ENCODE measurements at regions not wholly inside any gene's neighbourhood (a gene's known extent, or its start where the extent isn't known, plus 50 kb on each side); places are given as distances from the start of the nearest gene placed in this dataset.

DNA sequence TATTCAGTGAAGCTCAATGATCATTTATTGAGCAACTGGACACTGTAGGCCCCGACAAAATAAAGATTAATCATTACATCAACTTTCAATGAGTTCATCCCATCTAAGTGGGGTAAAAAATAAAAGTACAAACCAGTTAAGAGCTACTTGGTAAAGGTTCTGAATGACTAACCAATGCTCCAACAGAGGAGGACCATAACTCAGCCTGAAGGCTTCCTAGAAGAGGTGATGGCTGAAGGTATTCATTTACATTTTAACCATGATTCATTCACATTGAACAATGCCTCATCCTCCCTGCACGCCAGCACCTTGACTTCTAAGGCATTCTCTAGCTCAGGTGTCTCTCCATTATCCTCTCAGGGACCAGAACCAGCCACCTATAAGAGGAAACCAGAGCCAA is 201.4 kb downstream of the ZNF462 start:
- DNase-seq, result no peak

DNA sequence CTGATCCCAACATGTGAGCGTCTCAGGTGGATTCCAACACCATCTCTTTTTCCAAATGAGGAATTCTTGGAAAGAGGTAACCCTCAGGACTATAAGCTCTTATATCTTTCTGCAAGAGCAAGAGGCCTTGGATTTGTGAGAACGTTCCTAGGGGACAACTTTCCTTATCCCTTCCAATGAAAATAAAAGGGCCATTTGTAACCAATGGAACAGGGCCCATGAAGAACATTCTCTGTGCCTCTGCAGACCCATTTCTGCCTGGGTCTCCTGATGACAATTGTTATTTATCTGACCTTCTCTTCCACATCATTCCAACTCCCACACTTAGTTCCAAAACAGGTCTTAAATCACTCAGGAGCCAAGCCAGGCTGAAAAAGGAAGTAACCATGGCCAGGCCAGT is 202.6 kb downstream of the ZNF462 start:
- DNase-seq, result no peak

- no peak for DNase-seq
These were observed 204.9 kb downstream of the ZNF462 start for GRCh38 chr9:107067739-107068416.

- no peak for DNase-seq
These were observed 205.6 kb downstream of the ZNF462 start for GRCh38 chr9:107068581-107068980.

- no peak for DNase-seq
These were observed 207.6 kb downstream of the ZNF462 start for GRCh38 chr9:107070586-107070985.

- no peak for DNase-seq
These were observed 205.0 kb upstream of the RAD23B start for GRCh38 chr9:107078061-107078460.

GRCh38 chr9:107079589-107079988 is 203.5 kb upstream of the RAD23B start:
- no peak for DNase-seq

DNA sequence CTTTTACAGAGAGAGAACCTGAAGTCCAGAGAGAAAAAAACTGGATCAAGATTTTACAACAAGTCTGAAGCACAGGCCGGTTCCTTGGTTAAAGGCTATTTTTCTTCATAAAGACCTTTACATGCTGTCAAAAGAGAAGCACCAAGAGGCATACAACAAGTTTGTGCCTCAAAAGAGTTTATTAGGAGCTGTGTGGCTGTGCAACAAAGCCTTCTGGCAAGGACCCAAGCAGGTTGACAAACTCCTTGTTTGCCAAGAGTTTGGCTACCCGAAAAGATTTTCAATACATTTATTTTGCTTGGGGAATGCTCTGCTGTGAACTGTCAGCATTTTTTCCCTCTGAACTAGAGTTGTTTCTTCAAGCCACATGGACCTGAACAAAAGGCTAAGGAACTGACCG is 202.9 kb upstream of the RAD23B start:
- no peak for DNase-seq

DNA sequence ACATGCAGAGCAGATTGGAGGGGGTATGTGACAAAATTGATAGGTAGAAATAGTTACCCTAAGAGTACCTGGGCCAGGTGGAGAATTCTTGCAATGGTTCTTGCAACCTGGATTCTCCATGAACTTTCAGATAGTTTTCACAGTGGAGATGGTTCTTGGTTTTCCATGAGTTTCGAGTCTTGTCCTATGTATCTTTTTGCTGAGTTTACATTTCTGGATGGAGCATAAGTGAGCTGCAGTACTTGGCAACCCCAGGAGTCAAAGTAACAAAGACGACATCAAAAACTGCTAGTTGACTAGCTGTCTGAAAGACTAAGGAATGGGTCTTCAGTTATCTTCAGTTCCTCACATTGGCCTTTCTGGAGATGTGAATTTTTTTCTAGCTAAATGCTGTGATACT is 196.6 kb upstream of the RAD23B start:
- no peak for DNase-seq

DNA sequence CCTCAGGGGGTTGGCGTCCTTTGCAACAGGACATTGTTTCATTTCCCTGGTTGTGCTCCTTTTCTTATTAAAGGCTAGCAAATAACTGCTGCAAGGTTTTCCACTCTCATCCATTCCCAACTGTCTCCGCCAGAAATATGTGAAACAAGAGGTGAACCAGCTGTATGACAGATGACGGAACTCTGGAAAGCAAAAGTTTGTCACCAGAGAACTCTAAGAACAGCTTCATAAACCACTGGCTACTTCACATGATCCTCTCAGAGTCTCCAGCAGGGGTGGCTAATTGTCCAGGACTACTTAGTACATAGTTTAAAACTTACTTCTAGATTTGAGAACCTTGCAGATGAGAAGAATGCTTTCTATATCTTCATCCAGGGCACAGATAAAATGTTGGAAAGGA is 195.9 kb upstream of the RAD23B start:
- DNase-seq, result no peak

GRCh38 chr9:107090218-107090617 is 192.9 kb upstream of the RAD23B start:
- DNase-seq, result no peak

- no peak for DNase-seq
These were observed 189.6 kb upstream of the RAD23B start for GRCh38 chr9:107093365-107094060.

- DNase-seq, result no peak
These were observed 188.7 kb upstream of the RAD23B start for GRCh38 chr9:107094370-107094769.

GRCh38 chr9:107100591-107100990 is 182.5 kb upstream of the RAD23B start:
- no peak for DNase-seq

DNA sequence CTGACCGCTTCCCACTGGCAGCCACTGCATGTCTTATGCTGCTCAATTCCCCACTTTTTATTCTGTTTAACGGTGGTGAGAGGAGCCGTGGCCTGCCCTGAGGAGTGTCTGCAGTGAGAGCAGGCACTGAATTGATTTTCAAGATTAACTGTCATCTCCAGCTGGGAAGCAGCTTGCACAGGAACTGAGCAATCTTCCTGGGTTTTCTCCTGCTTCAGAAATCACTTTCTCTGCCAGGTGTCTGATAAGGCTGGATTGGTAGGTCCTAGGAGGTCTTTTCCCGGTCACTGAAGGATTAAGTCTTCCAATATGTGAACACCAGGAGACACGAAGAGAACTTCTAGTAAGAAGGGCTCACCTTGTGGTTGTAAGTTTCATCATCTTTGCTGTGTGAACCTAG is 181.1 kb upstream of the RAD23B start:
- DNase-seq, result no peak

GRCh38 chr9:107103621-107104020 is 179.5 kb upstream of the RAD23B start:
- no peak for DNase-seq

DNA sequence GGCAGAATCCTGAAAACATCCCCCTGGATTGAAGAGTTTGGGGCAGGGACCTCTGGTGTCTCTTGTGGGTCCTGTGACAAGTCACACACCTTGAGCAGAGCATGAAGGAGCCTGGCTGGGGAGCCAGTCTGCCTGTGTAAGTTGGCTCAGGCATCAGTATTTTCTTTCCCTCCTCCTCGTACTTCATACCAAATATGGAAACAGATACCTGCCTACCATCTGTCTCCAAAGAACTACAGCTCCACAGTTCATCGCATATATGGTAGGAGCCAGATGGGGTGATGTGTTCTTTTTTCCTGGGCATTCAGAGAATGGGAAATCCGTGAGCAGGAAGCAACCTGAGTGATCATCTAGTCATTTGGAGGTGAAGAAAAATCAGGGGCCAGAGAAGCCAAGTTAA is 177.3 kb upstream of the RAD23B start:
- no peak for DNase-seq

DNA sequence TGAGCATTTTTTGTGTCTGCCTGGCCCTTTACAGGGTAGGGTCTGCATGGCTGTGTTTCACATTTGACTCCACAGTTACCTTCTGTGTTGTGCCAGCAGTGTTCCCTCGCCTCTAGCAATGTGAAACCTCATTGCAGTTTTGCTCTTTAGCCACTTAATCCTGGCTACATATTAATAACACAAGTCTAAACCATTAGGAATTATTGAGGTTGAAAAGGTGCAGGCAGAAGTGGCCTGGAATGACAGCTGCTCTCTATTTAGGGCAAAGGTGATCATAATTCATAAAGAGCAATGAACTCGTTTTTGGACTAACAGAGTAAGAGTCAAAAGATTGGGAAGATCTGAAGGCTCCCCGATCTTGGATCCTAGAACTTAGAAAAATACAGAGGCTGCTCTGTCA is 176.7 kb upstream of the RAD23B start:
- DNase-seq, result no peak

GRCh38 chr9:107108342-107109130 is 174.5 kb upstream of the RAD23B start:
- no peak for DNase-seq

GRCh38 chr9:107109324-107109723 is 173.8 kb upstream of the RAD23B start:
- DNase-seq, result no peak

- DNase-seq, result no peak
These were observed 172.9 kb upstream of the RAD23B start for GRCh38 chr9:107110153-107110552.

GRCh38 chr9:107112707-107113243 is 170.3 kb upstream of the RAD23B start:
- DNase-seq, result no peak

DNA sequence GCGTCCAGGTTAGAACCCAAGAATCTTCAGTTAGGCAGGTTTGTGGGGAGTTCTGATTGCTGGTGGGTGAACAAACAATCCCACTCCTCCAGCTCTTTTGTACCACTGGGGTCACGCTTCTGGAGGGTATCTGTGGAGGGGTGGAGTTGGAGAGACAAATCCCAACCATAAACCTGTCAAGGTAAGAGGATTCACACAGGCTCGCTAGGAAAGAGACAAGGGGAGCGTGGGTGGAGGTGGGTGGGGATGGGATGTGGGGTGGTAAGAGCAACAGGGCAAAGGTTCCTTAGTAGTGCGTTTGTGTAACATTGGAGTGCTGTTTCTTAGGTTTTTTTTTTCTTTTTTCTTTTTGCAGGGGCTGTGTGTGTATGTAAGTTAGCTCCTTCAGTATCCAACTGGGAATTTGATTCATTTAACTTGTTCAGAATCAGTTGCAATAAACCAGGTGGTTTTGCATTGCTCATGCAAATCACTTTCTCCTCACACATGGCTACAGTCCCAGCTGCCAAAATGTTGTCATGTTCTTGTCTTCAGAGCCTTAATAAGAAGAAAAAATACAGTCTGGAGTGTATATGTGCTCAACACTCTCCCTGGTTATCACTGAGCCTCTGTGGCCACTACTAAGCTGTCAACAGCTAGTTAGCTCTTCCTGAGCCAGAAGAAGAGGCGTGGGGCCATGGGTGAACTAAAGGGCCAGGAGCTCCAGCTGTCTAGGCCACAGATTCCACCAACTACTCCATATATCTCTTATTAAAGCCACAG is 164.0 kb upstream of the RAD23B start:
- DNase-seq, result no peak

Measured in midbrain (tissue), 1 donor.